Panc1 (cell line): ENCODE measurements at regions not wholly inside any gene's neighbourhood (a gene's known extent, or its start where the extent isn't known, plus 50 kb on each side); places are given as distances from the start of the nearest gene placed in this dataset.

Experiments used
- ATAC-seq: fragments of 200-7000 bp; cut with Tn5 transposase; 2 replicates; pipeline ENCODE4 v1.9.1; 2020; ENCODE audit warnings: mild to moderate bottlenecking, moderate library complexity
- BruUV-seq: library from RNA; stranded (reverse); fragments of 400-500 nt; replicated peaks from 2 replicates; lab custom pipeline; 2021; lab: Mats Ljungman, UMichigan
- CTCF ChIA-PET: fragments of 300-600 bp; sonication (Branson Sonifier 250); formaldehyde crosslinking; loops from one replicate; lab custom pipeline; 2022; ENCODE audit warnings: antibody characterized with exemption; lab: Charles Lee
- POLR2A ChIA-PET: fragments of 300-600 bp; sonication (Branson Sonifier 250); formaldehyde crosslinking; loops from one replicate; lab custom pipeline; 2022; ENCODE audit warnings: antibody characterized with exemption; lab: Charles Lee
- DNase-seq: peaks from one replicate; pipeline ENCODE4 v3.0.0-alpha.2; 2010; ENCODE audit warnings: low read depth, low spot score
- H3K27ac ChIP-seq: 2 replicates; pipeline ENCODE4 v1.5.1; 2011; ENCODE audit warnings: mild to moderate bottlenecking, low read length, inconsistent platforms
- H3K27me3 ChIP-seq: fragments of 200-500 bp; sonication (Bioruptor generic); 2 replicates; pipeline ENCODE4 v1.6.0; 2014; ENCODE audit warnings: low read length, inconsistent platforms; ENCODE audit not compliant: control insufficient read depth, insufficient read depth
- H3K36me3 ChIP-seq: fragments of 200-500 bp; sonication (Bioruptor generic); 2 replicates; pipeline ENCODE4 v1.5.1; 2014; ENCODE audit warnings: inconsistent platforms, mild to moderate bottlenecking, low read length, moderate library complexity; ENCODE audit not compliant: control insufficient read depth, insufficient read depth
- H3K4me1 ChIP-seq: 2 replicates; pipeline ENCODE4 v1.5.1; 2011; ENCODE audit warnings: inconsistent platforms, mild to moderate bottlenecking, low read length, moderate library complexity; ENCODE audit not compliant: control insufficient read depth, insufficient read depth
- H3K4me3 ChIP-seq, 2 experiments: 2 replicates each; pipeline ENCODE4 v1.5.1; 2011 to 2012; ENCODE audit warnings: low read depth in 2 of 2, low read length in 2 of 2, mild to moderate bottlenecking in 2 of 2, inconsistent platforms in 1 of 2, moderate library complexity in 1 of 2
- H3K9me3 ChIP-seq: fragments of 200-500 bp; sonication (Bioruptor generic); 2 replicates; pipeline ENCODE4 v1.5.1; 2014; ENCODE audit warnings: low read depth, mild to moderate bottlenecking, inconsistent platforms, low read length, moderate library complexity; ENCODE audit not compliant: control insufficient read depth, insufficient read depth
- POLR2AphosphoS5 ChIP-seq: IDR thresholded peaks from 2 replicates; pipeline ENCODE4 v1.6.1; 2012; ENCODE audit warnings: mild to moderate bottlenecking, low read depth, low read length, moderate library complexity
- REST ChIP-seq, 2 experiments: IDR thresholded peaks; 2 replicates each; pipeline ENCODE4 v1.6.1; 2011 to 2012; ENCODE audit warnings: low read depth in 2 of 2, control low read depth in 1 of 2, low read length in 1 of 2, mild to moderate bottlenecking in 1 of 2, moderate library complexity in 1 of 2; ENCODE audit not compliant: insufficient read depth in 1 of 2
- SIN3A ChIP-seq: IDR thresholded peaks from 2 replicates; pipeline ENCODE4 v1.6.1; 2012; ENCODE audit warnings: low read depth, mild to moderate bottlenecking, low read length, moderate library complexity, borderline replicate concordance; ENCODE audit not compliant: insufficient read depth
- TCF7L2 ChIP-seq: IDR thresholded peaks from 2 replicates; pipeline ENCODE4 v1.6.1; 2011; ENCODE audit warnings: mild to moderate bottlenecking, low read depth, low read length, inconsistent platforms
- in situ Hi-C: cut with HindIII; loops from 2 replicates; pipeline ENCODE4 v1.10.0; 2016; ENCODE audit warnings: low sequenced_read_pairs, low pct_unique_long_range_greater_than_20kb
- intact Hi-C: fragments of 100-400 bp; cut with micrococcal nuclease; formaldehyde crosslinking; loops from one replicate; pipeline ENCODE4 v1.10.0; 2022; ENCODE audit not compliant: unreplicated experiment
- TF ChIP-seq, protein P1 (sequence below): fragments of 450-650 bp; IDR thresholded peaks from 2 replicates; pipeline ENCODE4 v1.5.1; 2017; ENCODE audit warnings: mild to moderate bottlenecking

DNA sequence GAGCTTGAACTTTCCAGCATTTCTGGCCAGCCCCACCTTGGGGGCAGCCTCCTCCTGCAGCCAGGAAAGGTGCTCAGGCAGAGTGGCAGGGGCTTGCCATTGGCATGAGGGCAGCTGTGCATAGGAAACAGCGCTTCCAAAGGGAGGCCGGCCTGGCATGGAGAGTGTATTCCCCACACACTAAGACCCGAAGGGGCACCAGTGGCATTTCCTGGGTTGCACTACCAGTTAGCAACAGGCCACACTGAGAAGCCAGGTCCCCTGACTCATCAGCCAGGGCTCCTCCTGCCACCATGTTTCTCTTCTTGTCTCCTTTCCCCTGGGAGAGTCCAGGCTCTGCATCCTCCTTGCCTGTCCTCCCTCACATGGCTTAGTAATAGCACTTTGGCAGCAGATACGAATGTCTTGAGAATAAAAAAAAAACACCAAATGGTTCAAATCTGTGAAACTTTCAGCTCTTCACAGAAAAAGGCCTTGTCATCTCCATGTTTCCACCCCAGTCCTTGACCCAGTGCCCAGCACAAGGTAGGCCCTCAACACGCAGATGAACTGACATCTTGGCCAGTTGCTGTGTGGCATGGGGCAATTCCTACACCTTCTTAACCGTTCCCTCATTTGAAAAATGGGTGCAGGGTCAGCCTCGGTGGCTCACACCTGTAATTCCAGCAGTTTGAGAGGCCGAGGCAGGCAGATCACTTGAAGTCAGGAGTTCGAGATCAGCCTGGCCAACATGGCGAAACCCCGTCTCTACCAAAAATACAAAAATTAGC lies 180.4 kb downstream of the SMAD6 start:
- BruUV-seq = no TSS peak
- H3K4me1 ChIP-seq = peaks cover 69% of the 10 kb centered on the region
- in situ Hi-C loops = no loop called here

DNA sequence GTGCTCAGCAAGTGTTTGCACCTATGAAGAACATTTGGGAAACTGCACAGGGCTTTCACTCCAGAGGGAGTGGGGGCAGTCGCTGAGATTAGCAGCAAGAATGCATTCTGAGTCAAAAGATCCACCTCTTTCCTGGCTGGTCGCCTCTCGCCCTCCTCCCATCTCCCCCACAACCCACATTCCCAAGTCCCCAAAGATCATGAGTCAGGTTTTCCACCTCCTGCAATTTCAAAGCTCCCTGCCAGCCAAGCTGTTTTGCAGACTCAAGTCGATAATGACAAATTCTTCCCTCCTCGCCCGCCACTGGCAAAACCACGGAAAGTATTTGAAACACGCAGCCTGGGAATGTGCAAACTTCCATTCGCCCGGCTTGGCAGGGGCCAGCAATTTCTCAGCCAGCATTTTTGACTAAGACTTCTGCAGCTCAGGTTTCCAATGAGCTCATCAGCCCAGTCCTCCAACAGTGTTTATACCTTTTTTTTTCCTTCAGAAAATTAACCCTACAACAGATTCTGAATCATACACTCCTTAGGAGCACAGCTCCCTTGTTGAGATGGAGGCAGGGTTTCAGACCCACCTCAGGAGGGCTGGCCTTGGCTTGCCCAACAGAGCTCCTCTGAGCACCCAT lies 181.4 kb downstream of the SMAD6 start:
- Histone ChIP-seq H3K4me3 (no peak overlapping the region), H3K36me3 (no peaks in the 10 kb centered on the region), H3K4me1 (peaks cover 60% of the 10 kb centered on the region), H3K9me3 (peaks cover 10% of the 10 kb centered on the region; the same call in 1 of the 2 replicates), H3K27me3 (no peaks in the 10 kb centered on the region), H3K27ac (peak overlapping the region; percentile 98)
- ATAC-seq = peak; percentile 90
- CTCF ChIA-PET = interaction anchor here (0.5 to 1.2 kb wide), 10 partner anchors 14 to 1340 kb away, joined by 3 to 7 read pairs (median 4); no protein-coding TSS in a partner anchor
- no TSS peak for BruUV-seq
- POLR2A ChIA-PET = interaction anchor here (0.6 to 0.9 kb wide), 2 partner anchors 48 to 61 kb away, joined by 3 to 8 read pairs; no protein-coding TSS in a partner anchor
- intact Hi-C loops = loop anchor here (5.0 kb wide), 1 partner anchor 49 kb away; no protein-coding TSS in a partner anchor
- DNase-seq = peak; percentile 99
- in situ Hi-C loops = no loop called here
- TF ChIP-seq TCF7L2 (peak; percentile 94), POLR2AphosphoS5 (peak; percentile 97), SIN3A (peak; percentile 61; the same call in 1 of the 2 replicates), REST (IDR thresholded peaks at IDR 0.05; ENCODE audit: insufficient read depth in 1 of 2, low read depth in 2 of 2, low read length in 1 of 2) (no peak; a peak in 2 of 4 replicates)

More for the DNA sequence above, 180.4 kb downstream of the SMAD6 start:
- Histone ChIP-seq H3K9me3 (peaks cover 10% of the 10 kb centered on the region; the same call in 1 of the 2 replicates), H3K27ac (peak overlapping the region; percentile 98), H3K4me3 (no peak overlapping the region), H3K36me3 (no peaks in the 10 kb centered on the region), H3K27me3 (no peaks in the 10 kb centered on the region)
- ATAC-seq (no peak), DNase-seq (no peak)
- intact Hi-C loops = loop anchor here (5.0 kb wide), 1 partner anchor 50 kb away; no protein-coding TSS in a partner anchor
- ChIA-PET POLR2A (no interaction called here), CTCF (interaction anchor here (1.2 kb wide), 1 partner anchor 31 kb away, joined by 6 read pairs; no protein-coding TSS in a partner anchor)
- no peak for TF ChIP-seq REST (IDR thresholded peaks at IDR 0.05; ENCODE audit: insufficient read depth in 1 of 2, low read depth in 2 of 2, low read length in 1 of 2)
- TF ChIP-seq SIN3A = no peak
- TF ChIP-seq, protein P1, sequence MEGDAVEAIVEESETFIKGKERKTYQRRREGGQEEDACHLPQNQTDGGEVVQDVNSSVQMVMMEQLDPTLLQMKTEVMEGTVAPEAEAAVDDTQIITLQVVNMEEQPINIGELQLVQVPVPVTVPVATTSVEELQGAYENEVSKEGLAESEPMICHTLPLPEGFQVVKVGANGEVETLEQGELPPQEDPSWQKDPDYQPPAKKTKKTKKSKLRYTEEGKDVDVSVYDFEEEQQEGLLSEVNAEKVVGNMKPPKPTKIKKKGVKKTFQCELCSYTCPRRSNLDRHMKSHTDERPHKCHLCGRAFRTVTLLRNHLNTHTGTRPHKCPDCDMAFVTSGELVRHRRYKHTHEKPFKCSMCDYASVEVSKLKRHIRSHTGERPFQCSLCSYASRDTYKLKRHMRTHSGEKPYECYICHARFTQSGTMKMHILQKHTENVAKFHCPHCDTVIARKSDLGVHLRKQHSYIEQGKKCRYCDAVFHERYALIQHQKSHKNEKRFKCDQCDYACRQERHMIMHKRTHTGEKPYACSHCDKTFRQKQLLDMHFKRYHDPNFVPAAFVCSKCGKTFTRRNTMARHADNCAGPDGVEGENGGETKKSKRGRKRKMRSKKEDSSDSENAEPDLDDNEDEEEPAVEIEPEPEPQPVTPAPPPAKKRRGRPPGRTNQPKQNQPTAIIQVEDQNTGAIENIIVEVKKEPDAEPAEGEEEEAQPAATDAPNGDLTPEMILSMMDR = no peak
- no peak for TF ChIP-seq POLR2AphosphoS5
- no peak for TF ChIP-seq TCF7L2
